Upper lobe of left lung (tissue), 4 donors: ENCODE measurements at regions not wholly inside any gene's neighbourhood (a gene's known extent, or its start where the extent isn't known, plus 50 kb on each side); places are given as distances from the start of the nearest gene placed in this dataset.

Experiments used
- POLR2A ChIP-seq, 4 donors: fragments of 450-650 bp; IDR thresholded peaks; one replicate each; pipeline ENCODE4 v1.5.1; 2016 to 2017; ENCODE audit warnings: antibody characterized with exemption in 4 of 4, mild to moderate bottlenecking in 2 of 4
- POLR2AphosphoS5 ChIP-seq, 2 donors: sonication (generic); formaldehyde crosslinking; IDR thresholded peaks; one replicate each; pipeline ENCODE4 v1.5.1; 2017; ENCODE audit warnings: antibody characterized with exemption in 2 of 2
- TF ChIP-seq, protein P1 (sequence below), 6 experiments: fragments of 450-650 bp in 4 of 6; fragments of 200-600 bp in 2 of 6; sonication (generic) in 2 of 6; IDR thresholded peaks; one replicate each; pipeline ENCODE4 v1.5.1; 2016 to 2019; ENCODE audit warnings: antibody characterized with exemption in 6 of 6

DNA sequence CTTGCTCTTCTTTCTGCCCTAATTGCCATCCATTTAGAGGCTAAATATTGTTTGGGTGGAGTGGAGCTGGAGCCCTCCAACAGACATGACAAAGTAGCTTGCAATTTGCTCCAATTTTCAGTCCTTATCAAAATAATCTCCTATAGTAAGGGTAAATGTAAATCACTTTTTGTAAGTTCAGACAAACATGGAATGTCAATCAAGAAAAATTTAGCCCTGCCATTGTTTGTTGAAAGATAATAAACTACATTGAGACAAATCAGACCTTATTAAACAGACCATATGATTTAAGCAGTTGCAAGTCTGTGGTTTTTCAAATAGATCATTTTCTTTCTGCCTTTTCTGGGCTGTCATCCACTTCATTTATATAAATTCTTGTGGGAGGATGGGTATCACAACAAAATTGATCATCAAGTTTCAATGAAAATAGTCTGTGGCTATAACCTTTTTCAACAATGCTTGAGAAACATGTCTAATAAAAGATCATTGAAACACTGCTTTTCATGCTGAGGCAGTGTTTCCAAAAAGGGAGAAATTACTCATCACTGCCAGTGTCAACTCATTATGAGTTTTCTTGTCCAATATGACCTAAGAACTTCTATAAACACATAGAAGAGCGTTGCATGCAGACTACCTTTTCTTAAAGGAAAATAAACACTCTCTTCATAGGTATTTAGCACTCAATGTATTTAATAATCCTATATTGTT, 1152.0 kb upstream of the B3GALT2 start:
- TF ChIP-seq, protein P1, sequence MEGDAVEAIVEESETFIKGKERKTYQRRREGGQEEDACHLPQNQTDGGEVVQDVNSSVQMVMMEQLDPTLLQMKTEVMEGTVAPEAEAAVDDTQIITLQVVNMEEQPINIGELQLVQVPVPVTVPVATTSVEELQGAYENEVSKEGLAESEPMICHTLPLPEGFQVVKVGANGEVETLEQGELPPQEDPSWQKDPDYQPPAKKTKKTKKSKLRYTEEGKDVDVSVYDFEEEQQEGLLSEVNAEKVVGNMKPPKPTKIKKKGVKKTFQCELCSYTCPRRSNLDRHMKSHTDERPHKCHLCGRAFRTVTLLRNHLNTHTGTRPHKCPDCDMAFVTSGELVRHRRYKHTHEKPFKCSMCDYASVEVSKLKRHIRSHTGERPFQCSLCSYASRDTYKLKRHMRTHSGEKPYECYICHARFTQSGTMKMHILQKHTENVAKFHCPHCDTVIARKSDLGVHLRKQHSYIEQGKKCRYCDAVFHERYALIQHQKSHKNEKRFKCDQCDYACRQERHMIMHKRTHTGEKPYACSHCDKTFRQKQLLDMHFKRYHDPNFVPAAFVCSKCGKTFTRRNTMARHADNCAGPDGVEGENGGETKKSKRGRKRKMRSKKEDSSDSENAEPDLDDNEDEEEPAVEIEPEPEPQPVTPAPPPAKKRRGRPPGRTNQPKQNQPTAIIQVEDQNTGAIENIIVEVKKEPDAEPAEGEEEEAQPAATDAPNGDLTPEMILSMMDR (IDR thresholded peaks at IDR 0.05) = no peak
- TF ChIP-seq POLR2AphosphoS5 (IDR thresholded peaks at IDR 0.05) (no peak), POLR2A (IDR thresholded peaks at IDR 0.05) (no peak)
